H9 (cell line): ENCODE measurements at regions not wholly inside any gene's neighbourhood (a gene's known extent, or its start where the extent isn't known, plus 50 kb on each side); places are given as distances from the start of the nearest gene placed in this dataset.

ENCODE experiments used
- DNase-seq: peaks from one replicate; pipeline ENCODE4 v3.0.0-alpha.2; 2017
- H2AFZ ChIP-seq: one replicate; pipeline ENCODE4 v1.6.1; 2013; ENCODE audit warnings: mild to moderate bottlenecking, low read length, control low read depth, moderate library complexity
- H2AK5ac ChIP-seq: 2 replicates; pipeline ENCODE4 v1.6.1; 2013; ENCODE audit warnings: low read length, control low read depth, mixed read lengths; ENCODE audit not compliant: insufficient read length
- H2BK120ac ChIP-seq: one replicate; pipeline ENCODE4 v1.6.1; 2013; ENCODE audit warnings: low read depth, mild to moderate bottlenecking, low read length, control low read depth, inconsistent platforms; ENCODE audit not compliant: poor library complexity, severe bottlenecking
- H2BK12ac ChIP-seq: 2 replicates; pipeline ENCODE4 v1.6.1; 2013; ENCODE audit warnings: low read length, control low read depth, mixed read lengths, low read depth; ENCODE audit not compliant: insufficient read length
- H2BK15ac ChIP-seq: 2 replicates; pipeline ENCODE4 v1.6.1; 2013; ENCODE audit warnings: low read depth, low read length, control low read depth
- H2BK20ac ChIP-seq: one replicate; pipeline ENCODE4 v1.6.1; 2013; ENCODE audit warnings: low read depth, mild to moderate bottlenecking, low read length, control low read depth, inconsistent platforms; ENCODE audit not compliant: poor library complexity, severe bottlenecking
- H2BK5ac ChIP-seq: 2 replicates; pipeline ENCODE4 v1.6.1; 2013; ENCODE audit warnings: low read length, control low read depth, mixed read lengths; ENCODE audit not compliant: insufficient read length
- H3K14ac ChIP-seq: 2 replicates; pipeline ENCODE4 v1.6.1; 2013; ENCODE audit warnings: low read length, control low read depth; ENCODE audit not compliant: insufficient read depth
- H3K18ac ChIP-seq: 2 replicates; pipeline ENCODE4 v1.6.1; 2013; ENCODE audit warnings: low read depth, mild to moderate bottlenecking, mixed read lengths, low read length, control low read depth; ENCODE audit not compliant: insufficient read length
- H3K23ac ChIP-seq: 2 replicates; pipeline ENCODE4 v1.6.1; 2013; ENCODE audit warnings: low read length, control low read depth, mixed read lengths, low read depth; ENCODE audit not compliant: insufficient read length
- H3K23me2 ChIP-seq: 2 replicates; pipeline ENCODE4 v1.6.1; 2013; ENCODE audit warnings: low read depth, mild to moderate bottlenecking, mixed read lengths, low read length, control low read depth; ENCODE audit not compliant: insufficient read length, poor library complexity, severe bottlenecking
- H3K27ac ChIP-seq: 2 replicates; pipeline ENCODE4 v1.5.1; 2013; ENCODE audit warnings: low read length, control low read depth, mixed read lengths, low read depth; ENCODE audit not compliant: insufficient read length
- H3K27me3 ChIP-seq: 2 replicates; pipeline ENCODE4 v1.6.1; 2013; ENCODE audit warnings: low read length, control low read depth, inconsistent platforms; ENCODE audit not compliant: insufficient read depth
- H3K4ac ChIP-seq: 2 replicates; pipeline ENCODE4 v1.6.1; 2013; ENCODE audit warnings: low read depth, mild to moderate bottlenecking, control low read depth, inconsistent platforms, low read length, moderate library complexity
- H3K4me1 ChIP-seq: 2 replicates; pipeline ENCODE4 v1.6.1; 2013; ENCODE audit warnings: low read length, control low read depth, inconsistent platforms; ENCODE audit not compliant: insufficient read depth
- H3K4me2 ChIP-seq: 2 replicates; pipeline ENCODE4 v1.6.1; 2013; ENCODE audit warnings: low read length, control low read depth, mixed read lengths; ENCODE audit not compliant: insufficient read length, insufficient read depth
- H3K56ac ChIP-seq: 2 replicates; pipeline ENCODE4 v1.6.1; 2013; ENCODE audit warnings: low read depth, mild to moderate bottlenecking, mixed read lengths, low read length, control low read depth; ENCODE audit not compliant: insufficient read length
- H3K79me1 ChIP-seq: 2 replicates; pipeline ENCODE4 v1.6.1; 2013; ENCODE audit warnings: low read depth, mild to moderate bottlenecking, moderate library complexity, low read length, control low read depth, inconsistent platforms; ENCODE audit not compliant: insufficient read depth, poor library complexity, severe bottlenecking
- H3K79me2 ChIP-seq: 2 replicates; pipeline ENCODE4 v1.6.1; 2013; ENCODE audit warnings: low read length, control low read depth, inconsistent platforms; ENCODE audit not compliant: insufficient read depth
- H3K9ac ChIP-seq: 2 replicates; pipeline ENCODE4 v1.6.1; 2013; ENCODE audit warnings: low read length, control low read depth, mixed read lengths; ENCODE audit not compliant: insufficient read length; ENCODE audit errors: extremely low read depth
- H3K9me3 ChIP-seq: one replicate; pipeline ENCODE4 v1.6.1; 2013; ENCODE audit warnings: low read depth, low read length, inconsistent platforms; ENCODE audit not compliant: control insufficient read depth
- H3T11ph ChIP-seq: one replicate; pipeline ENCODE4 v1.6.1; 2013; ENCODE audit warnings: mild to moderate bottlenecking, low read length, control low read depth, inconsistent platforms
- H4K20me1 ChIP-seq: one replicate; pipeline ENCODE4 v1.6.1; 2013; ENCODE audit not compliant: control insufficient read depth, insufficient read length, insufficient read depth
- H4K5ac ChIP-seq: 2 replicates; pipeline ENCODE4 v1.6.1; 2013; ENCODE audit warnings: low read depth, mild to moderate bottlenecking, mixed read lengths, low read length, control low read depth; ENCODE audit not compliant: insufficient read length
- H4K8ac ChIP-seq: replicated peaks from 2 replicates; pipeline ENCODE4 v1.6.1; 2013; ENCODE audit warnings: low read length, control low read depth, mixed read lengths, low read depth; ENCODE audit not compliant: insufficient read length
- H4K91ac ChIP-seq: 2 replicates; pipeline ENCODE4 v1.6.1; 2013; ENCODE audit warnings: low read depth, mild to moderate bottlenecking, moderate library complexity, mixed read lengths, low read length, control low read depth; ENCODE audit not compliant: insufficient read length
- H3K27ac Mint-ChIP-seq, 3 experiments: 2 replicates in 2 of 3; 3 replicates in 1 of 3; pipeline ENCODE4 v1.8.0; 2020 to 2021; ENCODE audit warnings: mixed read lengths in 3 of 3, mild to moderate bottlenecking in 1 of 3, moderate library complexity in 1 of 3
- H3K27me3 Mint-ChIP-seq: 2 replicates; pipeline ENCODE4 v1.8.0; 2021; ENCODE audit warnings: low read depth, mild to moderate bottlenecking, moderate library complexity, mixed read lengths
- H3K36me3 Mint-ChIP-seq, 3 experiments: 2 replicates in 2 of 3; 3 replicates in 1 of 3; pipeline ENCODE4 v1.8.0; 2020 to 2021; ENCODE audit warnings: low read depth in 3 of 3, mixed read lengths in 3 of 3; ENCODE audit not compliant: insufficient read depth in 1 of 3
- H3K4me1 Mint-ChIP-seq, 2 experiments: 2 replicates each; pipeline ENCODE4 v1.8.0; 2020; ENCODE audit warnings: mixed read lengths in 2 of 2
- H3K4me3 Mint-ChIP-seq, 2 experiments: 2 replicates in 1 of 2; 3 replicates in 1 of 2; pipeline ENCODE4 v1.8.0; 2020 to 2021; ENCODE audit warnings: mild to moderate bottlenecking in 2 of 2, mixed read lengths in 2 of 2, moderate library complexity in 1 of 2
- H3K9me3 Mint-ChIP-seq, 2 experiments: 2 replicates in 1 of 2; 3 replicates in 1 of 2; pipeline ENCODE4 v1.8.0; 2020; ENCODE audit warnings: mild to moderate bottlenecking in 2 of 2, mixed read lengths in 2 of 2, moderate library complexity in 1 of 2
- WGBS: extraction: QIAGEN DNeasy Blood & Tissue Kit; methylation state at CpG from one replicate; pipeline ENCODE4 v1.1.7; 2013; ENCODE audit warnings: missing lambda C conversion rate, low lambda C conversion rate, mixed read lengths; ENCODE audit not compliant: insufficient read length; ENCODE audit errors: extremely low coverage; 5-methylcytosine and 5-hydroxymethylcytosine counted together
- TF ChIP-seq, protein P1 (sequence below): fragments of 200-600 bp; sonication (generic); conservative IDR thresholded peaks from 3 replicates; pipeline ENCODE4 v1.8.0; 2021; ENCODE audit warnings: antibody characterized with exemption, mild to moderate bottlenecking

DNA sequence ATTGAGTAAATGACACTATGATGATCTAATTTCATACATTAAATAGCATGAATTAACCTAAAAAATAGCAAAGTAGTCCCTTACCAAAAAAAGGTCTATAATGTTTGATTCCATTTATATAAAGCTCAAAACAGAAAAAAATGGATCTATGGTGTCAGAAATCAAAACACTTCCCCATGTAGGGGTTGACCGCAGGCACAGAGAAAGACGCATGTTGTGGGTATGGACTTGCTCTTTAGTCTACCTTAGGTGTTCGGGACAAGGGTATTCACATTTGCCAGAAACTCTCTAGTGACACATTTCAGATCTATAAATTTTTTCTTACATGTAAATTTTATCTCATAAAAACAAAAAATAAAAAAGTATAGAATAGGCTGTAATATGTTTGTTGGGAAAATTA lies 1262.9 kb downstream of the TMEM121 start:
- H3K56ac ChIP-seq = no peak overlapping the region
- H4K8ac ChIP-seq = no peak overlapping the region
- Mint-ChIP-seq H3K27ac (no peak overlapping the region), H3K27me3 (no peaks in the 10 kb centered on the region), H3K4me1 (no peaks in the 10 kb centered on the region), H3K36me3 (peaks cover 9 to 16% (median 12%) of the 10 kb centered on the region in 3 experiments; a peak in 6 of 7 replicates), H3K4me3 (no peak overlapping the region), H3K9me3 (peaks cover 90 to 94% of the 10 kb centered on the region in 2 experiments)
- H2BK120ac ChIP-seq = no peak overlapping the region
- H3K23ac ChIP-seq = no peak overlapping the region
- no peak overlapping the region for H2AK5ac ChIP-seq
- TF ChIP-seq, protein P1, sequence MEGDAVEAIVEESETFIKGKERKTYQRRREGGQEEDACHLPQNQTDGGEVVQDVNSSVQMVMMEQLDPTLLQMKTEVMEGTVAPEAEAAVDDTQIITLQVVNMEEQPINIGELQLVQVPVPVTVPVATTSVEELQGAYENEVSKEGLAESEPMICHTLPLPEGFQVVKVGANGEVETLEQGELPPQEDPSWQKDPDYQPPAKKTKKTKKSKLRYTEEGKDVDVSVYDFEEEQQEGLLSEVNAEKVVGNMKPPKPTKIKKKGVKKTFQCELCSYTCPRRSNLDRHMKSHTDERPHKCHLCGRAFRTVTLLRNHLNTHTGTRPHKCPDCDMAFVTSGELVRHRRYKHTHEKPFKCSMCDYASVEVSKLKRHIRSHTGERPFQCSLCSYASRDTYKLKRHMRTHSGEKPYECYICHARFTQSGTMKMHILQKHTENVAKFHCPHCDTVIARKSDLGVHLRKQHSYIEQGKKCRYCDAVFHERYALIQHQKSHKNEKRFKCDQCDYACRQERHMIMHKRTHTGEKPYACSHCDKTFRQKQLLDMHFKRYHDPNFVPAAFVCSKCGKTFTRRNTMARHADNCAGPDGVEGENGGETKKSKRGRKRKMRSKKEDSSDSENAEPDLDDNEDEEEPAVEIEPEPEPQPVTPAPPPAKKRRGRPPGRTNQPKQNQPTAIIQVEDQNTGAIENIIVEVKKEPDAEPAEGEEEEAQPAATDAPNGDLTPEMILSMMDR = no peak
- no peak overlapping the region for H3T11ph ChIP-seq
- H3K27me3 ChIP-seq = no peaks in the 10 kb centered on the region
- no peak for DNase-seq
- H3K27ac ChIP-seq = no peak overlapping the region
- no peak overlapping the region for H4K5ac ChIP-seq
- no peak overlapping the region for H3K4me2 ChIP-seq
- H4K91ac ChIP-seq = no peak overlapping the region
- no peak overlapping the region for H2BK12ac ChIP-seq
- H3K23me2 ChIP-seq = no peaks in the 10 kb centered on the region
- no peaks in the 10 kb centered on the region for H3K79me2 ChIP-seq
- no peak overlapping the region for H2BK20ac ChIP-seq
- H2BK5ac ChIP-seq = no peak overlapping the region
- peaks cover 83% of the 10 kb centered on the region for H3K9me3 ChIP-seq
- no peaks in the 10 kb centered on the region for H4K20me1 ChIP-seq
- WGBS = no CpG with 5 or more reads among the region's 3 CpGs
- H2AFZ ChIP-seq = no peak overlapping the region
- H2BK15ac ChIP-seq = no peak overlapping the region
- no peak overlapping the region for H3K14ac ChIP-seq
- no peak overlapping the region for H3K4ac ChIP-seq
- H3K4me1 ChIP-seq = no peaks in the 10 kb centered on the region
- H3K79me1 ChIP-seq = no peaks in the 10 kb centered on the region
- no peak overlapping the region for H3K18ac ChIP-seq
- H3K9ac ChIP-seq = no peak overlapping the region
